ENCODE measurements at regions not wholly inside any gene's neighbourhood (a gene's known extent, or its start where the extent isn't known, plus 50 kb on each side); places are given as distances from the start of the nearest gene placed in this dataset.

- Histone ChIP-seq H3K27me3 (ENCODE audit: insufficient read depth, low read length) (no peaks in the 10 kb centered on the region), H4K91ac (ENCODE audit: insufficient read length, low read depth, low read length) (no peak overlapping the region), H2BK12ac (ENCODE audit: insufficient read length, low read depth, low read length) (no peak overlapping the region), H3K18ac (ENCODE audit: insufficient read length, low read depth, low read length) (no peak overlapping the region), H3K56ac (ENCODE audit: insufficient read length, low read depth, low read length) (no peak overlapping the region), H3K9me3 (ENCODE audit: control insufficient read depth, low read depth, low read length) (no peaks in the 10 kb centered on the region), H3K9ac (ENCODE audit: extremely low read depth, insufficient read length, low read length) (no peak overlapping the region), H3K23me2 (ENCODE audit: insufficient read length, low read depth, low read length, poor library complexity, severe bottlenecking) (no peaks in the 10 kb centered on the region), H3K79me2 (ENCODE audit: insufficient read depth, low read length) (no peaks in the 10 kb centered on the region), H4K5ac (ENCODE audit: insufficient read length, low read depth, low read length) (no peak overlapping the region), H3K79me1 (ENCODE audit: insufficient read depth, low read depth, low read length, poor library complexity, severe bottlenecking) (no peaks in the 10 kb centered on the region), H2AFZ (ENCODE audit: low read length) (no peak overlapping the region), H3K27ac (ENCODE audit: insufficient read length, low read depth, low read length) (no peak overlapping the region), H3K23ac (ENCODE audit: insufficient read length, low read depth, low read length) (no peak overlapping the region), H4K20me1 (ENCODE audit: control insufficient read depth, insufficient read depth, insufficient read length) (no peaks in the 10 kb centered on the region), H2BK120ac (ENCODE audit: low read depth, low read length, poor library complexity, severe bottlenecking) (no peak overlapping the region), H2BK20ac (ENCODE audit: low read depth, low read length, poor library complexity, severe bottlenecking) (no peak overlapping the region), H3K4me1 (ENCODE audit: insufficient read depth, low read length) (no peaks in the 10 kb centered on the region), H3K4ac (ENCODE audit: low read depth, low read length) (no peak overlapping the region), H3T11ph (ENCODE audit: low read length) (no peak overlapping the region), H4K8ac (replicated peaks; ENCODE audit: insufficient read length, low read depth, low read length) (no peak overlapping the region), H2BK15ac (ENCODE audit: low read depth, low read length) (no peak overlapping the region), H3K14ac (ENCODE audit: insufficient read depth, low read length) (no peak overlapping the region), H3K4me2 (ENCODE audit: insufficient read depth, insufficient read length, low read length) (no peak overlapping the region), H2AK5ac (ENCODE audit: insufficient read length, low read length) (no peak overlapping the region), H2BK5ac (ENCODE audit: insufficient read length, low read length) (no peak overlapping the region)
- no peak for TF ChIP-seq CTCF (conservative IDR thresholded peaks at IDR 0.05)
- Mint-ChIP-seq H3K4me1 (peaks cover 5 to 6% of the 10 kb centered on the region in 2 experiments), H3K4me3 (no peak overlapping the region), H3K36me3 (ENCODE audit: insufficient read depth in 1 of 3, low read depth in 3 of 3) (no peaks in the 10 kb centered on the region; a peak in 1 of 7 replicates), H3K9me3 (no peaks in the 10 kb centered on the region; a peak in 1 of 5 replicates), H3K27ac (no peak overlapping the region), H3K27me3 (ENCODE audit: low read depth) (no peaks in the 10 kb centered on the region; the same call in 1 of the 2 replicates)
- DNase-seq, result no peak
- WGBS (ENCODE audit: extremely low coverage, insufficient read length, low lambda C conversion rate), result no CpG with 5 or more reads among the region's 7 CpGs
Observed at GRCh38 chr3:72116226-72116625, 331.3 kb upstream of the PROK2 start.

All from H9 (cell line).